ENCODE measurements at regions not wholly inside any gene's neighbourhood (a gene's known extent, or its start where the extent isn't known, plus 50 kb on each side); places are given as distances from the start of the nearest gene placed in this dataset.

GRCh38 chr13:34416971-34417380 lies 525.1 kb upstream of the NBEA start:
- H3K36me3 ChIP-seq (ENCODE audit: insufficient read depth, low read length): no peaks in the 10 kb centered on the region
- H3K79me2 ChIP-seq (ENCODE audit: insufficient read depth, low read length): no peaks in the 10 kb centered on the region
- H3K27ac ChIP-seq (ENCODE audit: low read depth, low read length): no peak overlapping the region
- DNase-seq (ENCODE audit: insufficient read length, low spot score, missing footprints): peak; percentile 74
- H3K4me2 ChIP-seq (ENCODE audit: insufficient read depth, low read length): peak overlapping the region; percentile 9
- H4K20me1 ChIP-seq (ENCODE audit: insufficient read depth, low read length): no peaks in the 10 kb centered on the region
- H3K4me3 ChIP-seq (ENCODE audit: insufficient read depth, low read length): no peak overlapping the region
- no peaks in the 10 kb centered on the region for H3K4me1 ChIP-seq (ENCODE audit: insufficient read depth, low read length)
- peak overlapping the region; percentile 57 for H2AFZ ChIP-seq (ENCODE audit: low read length)
- H3K9me3 ChIP-seq (ENCODE audit: low read depth, low read length): no peaks in the 10 kb centered on the region
- no peaks in the 10 kb centered on the region for H3K27me3 ChIP-seq (ENCODE audit: insufficient read depth, low read length)
- no peak for TF ChIP-seq CTCF (IDR thresholded peaks at IDR 0.05; ENCODE audit: extremely low read depth, low read depth, low read length)

DNA sequence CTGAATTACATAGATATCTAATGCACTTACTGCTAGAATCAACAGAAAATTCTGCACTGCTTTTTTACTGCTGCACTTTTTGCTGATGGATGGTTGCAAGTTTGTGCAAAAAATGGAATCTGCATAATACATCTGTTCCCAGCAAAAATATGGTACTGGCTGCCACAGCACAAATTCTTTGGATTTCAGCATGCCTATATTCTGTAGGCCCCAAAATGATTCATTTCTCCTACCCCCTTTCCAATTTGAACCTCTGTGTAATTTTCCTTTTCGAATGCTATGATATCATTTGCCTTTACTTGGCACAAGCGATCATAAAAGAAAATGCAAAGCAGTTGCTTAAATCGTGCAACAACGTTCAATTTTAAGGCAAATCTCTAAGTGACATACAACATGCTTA lies 524.2 kb upstream of the NBEA start:
- no peak for TF ChIP-seq CTCF (IDR thresholded peaks at IDR 0.05; ENCODE audit: extremely low read depth, low read depth, low read length)
- H3K9me3 ChIP-seq (ENCODE audit: low read depth, low read length): no peaks in the 10 kb centered on the region
- no peaks in the 10 kb centered on the region for H3K27me3 ChIP-seq (ENCODE audit: insufficient read depth, low read length)
- H4K20me1 ChIP-seq (ENCODE audit: insufficient read depth, low read length): no peaks in the 10 kb centered on the region
- H3K27ac ChIP-seq (ENCODE audit: low read depth, low read length): no peak overlapping the region
- DNase-seq (ENCODE audit: insufficient read length, low spot score, missing footprints): no peak
- no peaks in the 10 kb centered on the region for H3K4me1 ChIP-seq (ENCODE audit: insufficient read depth, low read length)
- no peaks in the 10 kb centered on the region for H3K79me2 ChIP-seq (ENCODE audit: insufficient read depth, low read length)
- H3K4me2 ChIP-seq (ENCODE audit: insufficient read depth, low read length): no peak overlapping the region
- H3K4me3 ChIP-seq (ENCODE audit: insufficient read depth, low read length): no peak overlapping the region
- H2AFZ ChIP-seq (ENCODE audit: low read length): no peak overlapping the region
- H3K36me3 ChIP-seq (ENCODE audit: insufficient read depth, low read length): no peaks in the 10 kb centered on the region

DNA sequence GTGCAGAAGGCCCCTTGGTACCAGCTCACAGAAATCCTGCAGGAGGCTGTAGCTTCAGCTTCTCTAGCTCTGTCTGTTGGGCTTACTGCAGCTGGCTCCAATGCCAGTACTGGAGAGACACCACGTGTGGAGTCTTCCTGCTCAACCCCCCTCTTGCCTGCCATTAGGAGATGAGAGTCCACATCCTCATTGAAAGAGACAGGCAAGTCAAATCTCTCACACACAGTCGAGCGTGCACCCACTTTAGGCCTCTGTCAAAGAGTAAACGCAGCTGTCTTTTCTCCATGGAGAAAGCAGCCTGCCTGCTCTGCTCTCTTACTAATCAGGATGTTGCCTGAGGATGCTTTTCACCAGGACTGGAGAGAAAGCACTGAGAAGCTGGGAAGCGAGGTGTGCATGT lies 523.0 kb upstream of the NBEA start:
- H3K4me1 ChIP-seq (ENCODE audit: insufficient read depth, low read length): no peaks in the 10 kb centered on the region
- no peak overlapping the region for H3K4me2 ChIP-seq (ENCODE audit: insufficient read depth, low read length)

GRCh38 chr13:34419755-34420154 lies 522.3 kb upstream of the NBEA start:
- no peaks in the 10 kb centered on the region for H3K27me3 ChIP-seq (ENCODE audit: insufficient read depth, low read length)
- H3K9me3 ChIP-seq (ENCODE audit: low read depth, low read length): no peaks in the 10 kb centered on the region
- H4K20me1 ChIP-seq (ENCODE audit: insufficient read depth, low read length): no peaks in the 10 kb centered on the region
- no peak overlapping the region for H3K4me2 ChIP-seq (ENCODE audit: insufficient read depth, low read length)
- no peak overlapping the region for H3K4me3 ChIP-seq (ENCODE audit: insufficient read depth, low read length)
- no peak for DNase-seq (ENCODE audit: insufficient read length, low spot score, missing footprints)
- H3K4me1 ChIP-seq (ENCODE audit: insufficient read depth, low read length): no peaks in the 10 kb centered on the region
- H3K79me2 ChIP-seq (ENCODE audit: insufficient read depth, low read length): no peaks in the 10 kb centered on the region
- H3K36me3 ChIP-seq (ENCODE audit: insufficient read depth, low read length): no peaks in the 10 kb centered on the region
- H2AFZ ChIP-seq (ENCODE audit: low read length): no peak overlapping the region
- TF ChIP-seq CTCF (IDR thresholded peaks at IDR 0.05; ENCODE audit: extremely low read depth, low read depth, low read length): no peak
- H3K27ac ChIP-seq (ENCODE audit: low read depth, low read length): no peak overlapping the region

More for the DNA sequence above, 523.0 kb upstream of the NBEA start:
- Histone ChIP-seq H3K79me2 (ENCODE audit: insufficient read depth, low read length) (no peaks in the 10 kb centered on the region), H3K27ac (ENCODE audit: low read depth, low read length) (no peak overlapping the region), H3K36me3 (ENCODE audit: insufficient read depth, low read length) (no peaks in the 10 kb centered on the region), H2AFZ (ENCODE audit: low read length) (no peak overlapping the region), H4K20me1 (ENCODE audit: insufficient read depth, low read length) (no peaks in the 10 kb centered on the region), H3K9me3 (ENCODE audit: low read depth, low read length) (no peaks in the 10 kb centered on the region), H3K4me3 (ENCODE audit: insufficient read depth, low read length) (no peak overlapping the region), H3K27me3 (ENCODE audit: insufficient read depth, low read length) (no peaks in the 10 kb centered on the region)
- no peak for TF ChIP-seq CTCF (IDR thresholded peaks at IDR 0.05; ENCODE audit: extremely low read depth, low read depth, low read length)
- DNase-seq (ENCODE audit: insufficient read length, low spot score, missing footprints): no peak
